HFFc6 (cell line): ENCODE measurements at regions not wholly inside any gene's neighbourhood (a gene's known extent, or its start where the extent isn't known, plus 50 kb on each side); places are given as distances from the start of the nearest gene placed in this dataset.

Experiments
- DNase-seq: peaks from one replicate; pipeline ENCODE4 v3.0.0-alpha.2; 2018
- H3K27ac Mint-ChIP-seq: 2 replicates; pipeline ENCODE4 v1.8.0; 2020; ENCODE audit warnings: mild to moderate bottlenecking, mixed read lengths
- H3K27me3 Mint-ChIP-seq: 2 replicates; pipeline ENCODE4 v1.8.0; 2021; ENCODE audit warnings: mild to moderate bottlenecking, moderate library complexity, mixed read lengths; ENCODE audit not compliant: insufficient read depth
- H3K36me3 Mint-ChIP-seq: 2 replicates; pipeline ENCODE4 v1.8.0; 2021; ENCODE audit warnings: low read depth, mixed read lengths
- H3K4me1 Mint-ChIP-seq: 2 replicates; pipeline ENCODE4 v1.8.0; 2020; ENCODE audit warnings: low read depth, mixed read lengths
- H3K4me3 Mint-ChIP-seq: 2 replicates; pipeline ENCODE4 v1.8.0; 2020; ENCODE audit warnings: mild to moderate bottlenecking, moderate library complexity, mixed read lengths
- H3K9me3 Mint-ChIP-seq: 2 replicates; pipeline ENCODE4 v1.8.0; 2020; ENCODE audit warnings: mild to moderate bottlenecking, mixed read lengths
- TF ChIP-seq, protein P1 (sequence below): fragments of 200-600 bp; sonication (generic); IDR thresholded peaks from 2 replicates; pipeline ENCODE4 v1.5.0; 2021; ENCODE audit warnings: antibody characterized with exemption, mild to moderate bottlenecking

DNA sequence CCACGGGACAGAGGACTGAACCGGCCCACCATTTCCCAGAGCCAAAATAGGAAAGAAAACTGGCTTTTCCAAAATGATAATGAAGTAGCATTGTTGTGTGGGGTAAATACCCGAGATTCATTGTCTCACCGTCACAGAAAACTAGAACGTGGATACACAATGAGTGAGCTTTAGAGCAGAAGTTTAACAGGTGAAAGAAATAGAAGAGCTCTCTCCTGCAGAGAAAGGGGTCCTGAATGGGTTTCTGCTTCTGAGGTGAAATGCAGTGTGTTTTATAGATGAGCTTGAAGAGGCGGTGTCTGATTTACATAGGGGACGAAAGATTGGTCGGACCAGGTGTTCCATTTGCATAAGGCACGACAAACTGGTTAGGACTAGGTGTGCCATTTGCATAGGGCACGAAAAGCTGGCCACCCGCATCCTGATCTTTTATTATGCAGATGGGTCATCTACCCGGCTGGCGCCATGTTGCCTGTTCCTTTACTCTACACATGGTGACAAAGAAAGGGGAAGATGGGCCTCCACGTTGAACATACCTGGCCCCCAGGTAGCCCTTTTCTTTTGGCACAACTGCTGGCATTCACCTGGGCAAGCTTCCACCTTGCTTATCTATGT is 118.1 kb downstream of the ATXN3L start:
- Mint-ChIP-seq H3K27ac (no peak overlapping the region), H3K9me3 (no peaks in the 10 kb centered on the region), H3K36me3 (no peaks in the 10 kb centered on the region), H3K4me1 (peaks cover 10% of the 10 kb centered on the region; the same call in 1 of the 2 replicates), H3K27me3 (no peaks in the 10 kb centered on the region), H3K4me3 (no peak overlapping the region)
- TF ChIP-seq, protein P1, sequence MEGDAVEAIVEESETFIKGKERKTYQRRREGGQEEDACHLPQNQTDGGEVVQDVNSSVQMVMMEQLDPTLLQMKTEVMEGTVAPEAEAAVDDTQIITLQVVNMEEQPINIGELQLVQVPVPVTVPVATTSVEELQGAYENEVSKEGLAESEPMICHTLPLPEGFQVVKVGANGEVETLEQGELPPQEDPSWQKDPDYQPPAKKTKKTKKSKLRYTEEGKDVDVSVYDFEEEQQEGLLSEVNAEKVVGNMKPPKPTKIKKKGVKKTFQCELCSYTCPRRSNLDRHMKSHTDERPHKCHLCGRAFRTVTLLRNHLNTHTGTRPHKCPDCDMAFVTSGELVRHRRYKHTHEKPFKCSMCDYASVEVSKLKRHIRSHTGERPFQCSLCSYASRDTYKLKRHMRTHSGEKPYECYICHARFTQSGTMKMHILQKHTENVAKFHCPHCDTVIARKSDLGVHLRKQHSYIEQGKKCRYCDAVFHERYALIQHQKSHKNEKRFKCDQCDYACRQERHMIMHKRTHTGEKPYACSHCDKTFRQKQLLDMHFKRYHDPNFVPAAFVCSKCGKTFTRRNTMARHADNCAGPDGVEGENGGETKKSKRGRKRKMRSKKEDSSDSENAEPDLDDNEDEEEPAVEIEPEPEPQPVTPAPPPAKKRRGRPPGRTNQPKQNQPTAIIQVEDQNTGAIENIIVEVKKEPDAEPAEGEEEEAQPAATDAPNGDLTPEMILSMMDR, result no peak
- DNase-seq, result no peak

DNA sequence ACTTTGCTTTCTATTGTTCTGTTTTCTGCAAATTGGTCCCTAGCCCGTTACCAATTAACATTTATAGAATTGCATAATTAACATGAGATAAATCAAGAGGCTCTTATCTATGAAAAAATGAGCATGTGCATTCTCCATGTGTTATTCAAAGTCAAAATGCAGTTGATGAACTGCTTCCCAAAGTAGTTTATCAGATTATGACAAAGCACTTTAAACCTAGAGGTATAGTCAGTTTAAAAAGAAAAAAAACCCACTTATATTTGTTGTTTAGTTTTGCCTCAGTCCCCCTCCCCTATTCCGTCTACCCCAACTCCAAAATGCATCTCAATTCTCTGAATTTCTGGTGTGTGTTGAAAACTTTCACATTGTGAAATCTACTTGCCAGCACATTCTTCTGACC is 119.5 kb downstream of the ATXN3L start:
- DNase-seq, result no peak
- no peak overlapping the region for H3K4me3 Mint-ChIP-seq
- H3K27me3 Mint-ChIP-seq, result no peaks in the 10 kb centered on the region
- peaks cover 10% of the 10 kb centered on the region; the same call in 1 of the 2 replicates for H3K4me1 Mint-ChIP-seq
- no peak overlapping the region for H3K27ac Mint-ChIP-seq
- no peaks in the 10 kb centered on the region for H3K9me3 Mint-ChIP-seq
- no peaks in the 10 kb centered on the region for H3K36me3 Mint-ChIP-seq
- TF ChIP-seq, protein P1, result no peak

DNA sequence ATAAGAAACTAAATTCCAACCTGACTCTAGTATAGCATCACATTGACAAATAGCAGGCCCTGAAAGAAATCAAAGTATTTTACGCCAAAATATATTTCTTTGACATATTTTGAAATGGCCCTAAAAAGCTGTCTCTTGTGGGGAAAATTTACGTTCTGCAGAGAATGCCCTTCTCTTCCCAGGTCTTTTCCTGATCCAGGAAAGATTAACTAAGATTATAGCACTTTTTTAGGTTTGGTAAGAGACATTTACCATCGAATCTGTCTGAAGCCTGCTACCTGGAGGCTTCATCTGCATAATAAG is 121.1 kb downstream of the ATXN3L start:
- Mint-ChIP-seq H3K4me3 (no peak overlapping the region), H3K27me3 (no peaks in the 10 kb centered on the region; the same call in 1 of the 2 replicates), H3K27ac (no peak overlapping the region), H3K4me1 (peaks cover 25% of the 10 kb centered on the region), H3K9me3 (no peaks in the 10 kb centered on the region), H3K36me3 (no peaks in the 10 kb centered on the region)
- TF ChIP-seq, protein P1, result no peak
- no peak for DNase-seq

DNA sequence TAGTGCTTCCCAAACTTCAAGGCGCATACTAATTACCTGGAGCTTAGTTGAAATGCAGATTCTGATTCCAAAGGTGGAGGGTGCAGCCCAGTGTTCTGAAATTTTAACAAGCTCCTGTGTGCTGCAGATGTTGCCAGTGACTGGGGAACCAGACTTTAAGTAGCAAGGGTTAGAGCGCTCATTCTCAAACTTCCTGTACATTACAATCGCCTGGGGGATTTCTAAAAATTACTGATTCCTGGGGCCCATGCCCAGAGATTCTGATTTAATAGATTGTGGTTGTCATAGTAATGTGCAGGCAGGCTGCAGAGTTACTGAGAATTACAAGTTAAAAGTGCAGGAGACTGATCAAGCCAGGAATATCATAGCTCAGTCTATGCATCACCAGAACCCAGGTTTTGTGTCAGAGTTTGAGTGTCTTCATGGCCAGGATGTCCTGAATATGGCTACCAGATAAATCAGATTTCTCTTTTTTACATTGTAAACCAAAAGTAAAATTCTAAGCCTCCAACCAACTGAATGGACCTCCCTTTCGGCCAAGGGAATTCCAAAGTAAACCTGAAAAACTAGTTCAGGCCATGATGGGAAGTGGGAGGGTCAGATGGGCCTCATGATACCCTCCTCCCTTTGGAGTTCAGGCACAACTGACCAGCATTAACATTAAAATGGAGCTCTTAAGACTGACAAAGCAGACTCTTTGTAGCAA is 121.6 kb downstream of the ATXN3L start:
- TF ChIP-seq, protein P1, result no peak
- no peak overlapping the region for H3K27ac Mint-ChIP-seq
- no peaks in the 10 kb centered on the region for H3K9me3 Mint-ChIP-seq

DNA sequence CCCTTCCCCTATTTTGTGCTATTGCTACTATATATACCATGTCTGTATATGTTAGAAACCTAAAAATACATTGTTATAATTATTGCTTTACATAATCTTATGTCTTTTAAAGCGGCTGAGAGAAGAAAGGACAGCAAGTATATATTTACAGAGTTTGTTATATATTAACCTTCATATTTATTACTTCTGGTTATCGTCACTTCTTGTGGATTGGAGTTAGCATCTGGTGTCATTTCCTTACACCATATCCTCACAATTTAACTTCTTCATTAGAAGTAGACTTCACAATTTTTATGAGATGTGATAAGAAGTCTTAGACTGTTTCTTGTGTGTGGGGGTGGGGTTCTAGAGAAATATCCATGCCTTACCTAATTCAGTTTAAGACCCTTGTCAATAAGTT is 123.1 kb downstream of the ATXN3L start:
- Mint-ChIP-seq H3K4me1 (peaks cover 27% of the 10 kb centered on the region), H3K27ac (no peak overlapping the region), H3K4me3 (no peak overlapping the region), H3K9me3 (no peaks in the 10 kb centered on the region), H3K27me3 (no peaks in the 10 kb centered on the region; the same call in 1 of the 2 replicates), H3K36me3 (no peaks in the 10 kb centered on the region)
- TF ChIP-seq, protein P1, result no peak
- DNase-seq, result no peak

More for the DNA sequence above, 121.6 kb downstream of the ATXN3L start:
- no peak for DNase-seq
- Mint-ChIP-seq H3K36me3 (no peaks in the 10 kb centered on the region), H3K4me3 (no peak overlapping the region), H3K27me3 (no peaks in the 10 kb centered on the region; the same call in 1 of the 2 replicates), H3K4me1 (peaks cover 27% of the 10 kb centered on the region)
